Stimulated activated naive CD8-positive, alpha-beta T cell treated with anti-CD3 and anti-CD28 coated beads, Interleukin-15, amount 100 ng/mL, for 72 hours (primary cell): ENCODE measurements at regions not wholly inside any gene's neighbourhood (a gene's known extent, or its start where the extent isn't known, plus 50 kb on each side); places are given as distances from the start of the nearest gene placed in this dataset.

Experiments used
- ATAC-seq: fragments of 150-1000 bp; cut with Tn5 transposase; 2 replicates; pipeline ENCODE4 v1.10.0; 2021; ENCODE audit warnings: mild to moderate bottlenecking, moderate library complexity
- DNase-seq, 2 donors: peaks; one replicate each; pipeline ENCODE4 v3.0.0; 2021 to 2022
- H3K27ac Mint-ChIP-seq, 2 donors: one replicate each; pipeline ENCODE4 v1.8.0; 2022; ENCODE audit warnings: mild to moderate bottlenecking in 2 of 2, mixed read lengths in 2 of 2, moderate library complexity in 2 of 2
- H3K27me3 Mint-ChIP-seq: one replicate; pipeline ENCODE4 v1.8.0; 2022; ENCODE audit warnings: mixed read lengths
- H3K4me1 Mint-ChIP-seq: one replicate; pipeline ENCODE4 v1.8.0; 2022; ENCODE audit warnings: mild to moderate bottlenecking, mixed read lengths
- H3K4me3 Mint-ChIP-seq, 2 donors: one replicate each; pipeline ENCODE4 v1.8.0; 2022; ENCODE audit warnings: mild to moderate bottlenecking in 2 of 2, mixed read lengths in 2 of 2, moderate library complexity in 1 of 2
- H3K9me3 Mint-ChIP-seq, 2 donors: one replicate each; pipeline ENCODE4 v1.8.0; 2022; ENCODE audit warnings: mixed read lengths in 2 of 2

GRCh38 chr12:28640519-28640918 lies 450.3 kb downstream of the CCDC91 start:
- Mint-ChIP-seq H3K27me3 (no peaks in the 10 kb centered on the region), H3K4me3 (no peak overlapping the region), H3K4me1 (no peaks in the 10 kb centered on the region), H3K9me3 (no peaks in the 10 kb centered on the region), H3K27ac (no peak overlapping the region)
- no peak for ATAC-seq
- DNase-seq = no peak

- H3K9me3 Mint-ChIP-seq = no peaks in the 10 kb centered on the region
- ATAC-seq (no peak), DNase-seq (no peak)
- H3K4me1 Mint-ChIP-seq = no peaks in the 10 kb centered on the region
- H3K27me3 Mint-ChIP-seq = no peaks in the 10 kb centered on the region
- no peak overlapping the region for H3K4me3 Mint-ChIP-seq
- no peak overlapping the region for H3K27ac Mint-ChIP-seq
Measured at GRCh38 chr12:28645436-28645835, 455.2 kb downstream of the CCDC91 start.

GRCh38 chr12:28645891-28646290 lies 455.6 kb downstream of the CCDC91 start:
- ATAC-seq = no peak
- Mint-ChIP-seq H3K4me1 (no peaks in the 10 kb centered on the region), H3K27me3 (no peaks in the 10 kb centered on the region), H3K4me3 (no peak overlapping the region), H3K9me3 (peaks cover 0 to 3% of the 10 kb centered on the region in 2 donors), H3K27ac (peak overlapping the region in 1 of 2 donors; percentile 63)
- no peak for DNase-seq

GRCh38 chr12:28650906-28651305 lies 460.6 kb downstream of the CCDC91 start:
- no peak overlapping the region for H3K4me3 Mint-ChIP-seq
- ATAC-seq = no peak
- H3K4me1 Mint-ChIP-seq = no peaks in the 10 kb centered on the region
- H3K27ac Mint-ChIP-seq = no peak overlapping the region
- no peaks in the 10 kb centered on the region for H3K27me3 Mint-ChIP-seq
- peaks cover 0 to 7% of the 10 kb centered on the region in 2 donors for H3K9me3 Mint-ChIP-seq
- DNase-seq = no peak

GRCh38 chr12:28652239-28652638 lies 462.0 kb downstream of the CCDC91 start:
- no peak overlapping the region for H3K27ac Mint-ChIP-seq
- no peaks in the 10 kb centered on the region for H3K4me1 Mint-ChIP-seq
- no peaks in the 10 kb centered on the region for H3K27me3 Mint-ChIP-seq
- H3K4me3 Mint-ChIP-seq = no peak overlapping the region
- ATAC-seq = no peak
- no peak for DNase-seq
- peaks cover 0 to 7% of the 10 kb centered on the region in 2 donors for H3K9me3 Mint-ChIP-seq

- peaks cover 0 to 13% of the 10 kb centered on the region in 2 donors for H3K9me3 Mint-ChIP-seq
- ATAC-seq = no peak
- no peaks in the 10 kb centered on the region for H3K4me1 Mint-ChIP-seq
- H3K4me3 Mint-ChIP-seq = no peak overlapping the region
- DNase-seq = no peak
- no peak overlapping the region for H3K27ac Mint-ChIP-seq
- no peaks in the 10 kb centered on the region for H3K27me3 Mint-ChIP-seq
Measured at GRCh38 chr12:28681980-28682379, 467.1 kb upstream of the FAR2 start.

- DNase-seq = no peak
- Mint-ChIP-seq H3K27me3 (peaks cover 2% of the 10 kb centered on the region), H3K27ac (no peak overlapping the region)
Measured at GRCh38 chr12:28683366-28683765, 465.7 kb upstream of the FAR2 start.

GRCh38 chr12:28689398-28690175 lies 459.5 kb upstream of the FAR2 start:
- ATAC-seq (no peak), DNase-seq (no peak)
- Mint-ChIP-seq H3K4me3 (no peak overlapping the region), H3K4me1 (no peaks in the 10 kb centered on the region), H3K27me3 (peaks cover 9% of the 10 kb centered on the region), H3K27ac (no peak overlapping the region), H3K9me3 (peaks cover 0 to 21% of the 10 kb centered on the region in 2 donors)

More at GRCh38 chr12:28683366-28683765, 465.7 kb upstream of the FAR2 start:
- Mint-ChIP-seq H3K4me3 (no peak overlapping the region), H3K9me3 (peaks cover 0 to 13% of the 10 kb centered on the region in 2 donors), H3K4me1 (no peaks in the 10 kb centered on the region)
- ATAC-seq = no peak

GRCh38 chr12:28693565-28694219 lies 455.4 kb upstream of the FAR2 start:
- H3K27me3 Mint-ChIP-seq = peaks cover 4% of the 10 kb centered on the region
- ATAC-seq = no peak
- no peaks in the 10 kb centered on the region for H3K4me1 Mint-ChIP-seq
- H3K4me3 Mint-ChIP-seq = no peak overlapping the region
- H3K9me3 Mint-ChIP-seq = peaks cover 11 to 16% of the 10 kb centered on the region in 2 donors
- DNase-seq = no peak
- H3K27ac Mint-ChIP-seq = no peak overlapping the region

- Mint-ChIP-seq H3K4me1 (no peaks in the 10 kb centered on the region), H3K9me3 (peaks cover 7 to 16% of the 10 kb centered on the region in 2 donors), H3K27me3 (no peaks in the 10 kb centered on the region), H3K27ac (no peak overlapping the region), H3K4me3 (no peak overlapping the region)
- no peak for ATAC-seq
- DNase-seq = no peak
Measured at GRCh38 chr12:28698553-28698952, 450.5 kb upstream of the FAR2 start.

GRCh38 chr12:28699029-28699428 lies 450.0 kb upstream of the FAR2 start:
- Mint-ChIP-seq H3K4me1 (no peaks in the 10 kb centered on the region), H3K27ac (no peak overlapping the region), H3K27me3 (no peaks in the 10 kb centered on the region), H3K4me3 (no peak overlapping the region), H3K9me3 (peaks cover 7 to 16% of the 10 kb centered on the region in 2 donors)
- DNase-seq (no peak), ATAC-seq (no peak)

- Mint-ChIP-seq H3K4me1 (no peaks in the 10 kb centered on the region), H3K4me3 (no peak overlapping the region), H3K9me3 (peaks cover 7 to 16% of the 10 kb centered on the region in 2 donors), H3K27ac (no peak overlapping the region), H3K27me3 (no peaks in the 10 kb centered on the region)
- no peak for ATAC-seq
- DNase-seq = no peak
Measured at GRCh38 chr12:28700161-28700560, 448.9 kb upstream of the FAR2 start.

GRCh38 chr12:28704477-28705169 lies 444.5 kb upstream of the FAR2 start:
- Mint-ChIP-seq H3K27ac (no peak overlapping the region), H3K9me3 (peaks cover 0 to 10% of the 10 kb centered on the region in 2 donors), H3K4me1 (no peaks in the 10 kb centered on the region), H3K27me3 (no peaks in the 10 kb centered on the region), H3K4me3 (no peak overlapping the region)
- ATAC-seq (no peak), DNase-seq (no peak)

- no peak for ATAC-seq
- peaks cover 0 to 5% of the 10 kb centered on the region in 2 donors for H3K9me3 Mint-ChIP-seq
- no peak overlapping the region for H3K4me3 Mint-ChIP-seq
- no peaks in the 10 kb centered on the region for H3K4me1 Mint-ChIP-seq
- DNase-seq = no peak
- H3K27ac Mint-ChIP-seq = no peak overlapping the region
- no peaks in the 10 kb centered on the region for H3K27me3 Mint-ChIP-seq
Measured at GRCh38 chr12:28708918-28709371, 440.1 kb upstream of the FAR2 start.

- Mint-ChIP-seq H3K27me3 (no peaks in the 10 kb centered on the region), H3K4me3 (no peak overlapping the region), H3K27ac (no peak overlapping the region), H3K4me1 (no peaks in the 10 kb centered on the region), H3K9me3 (peaks cover 0 to 5% of the 10 kb centered on the region in 2 donors)
- DNase-seq (no peak), ATAC-seq (no peak)
Measured at GRCh38 chr12:28709986-28710685, 438.9 kb upstream of the FAR2 start.
